ENCODE measurements at regions not wholly inside any gene's neighbourhood (a gene's known extent, or its start where the extent isn't known, plus 50 kb on each side); places are given as distances from the start of the nearest gene placed in this dataset.

GRCh38 chr3:109933576-109933975 lies 596.2 kb upstream of the DPPA4 start:
- no peak for TF ChIP-seq ELF4 (IDR thresholded peaks at IDR 0.05)
- no peak for TF ChIP-seq ARNT (IDR thresholded peaks at IDR 0.05)
- no peak for TF ChIP-seq NFRKB (IDR thresholded peaks at IDR 0.05)
- TF ChIP-seq BHLHE40 (IDR thresholded peaks at IDR 0.05; ENCODE audit: borderline replicate concordance) = no peak
- no peak for TF ChIP-seq SUZ12 (IDR thresholded peaks at IDR 0.05)
- no peak for TF ChIP-seq FOXM1 (IDR thresholded peaks at IDR 0.05; ENCODE audit: borderline replicate concordance)
- no peak for TF ChIP-seq FOXK2 (IDR thresholded peaks at IDR 0.05)
- no peak for TF ChIP-seq L3MBTL2 (conservative IDR thresholded peaks at IDR 0.05)
- TF ChIP-seq HDGF (IDR thresholded peaks at IDR 0.05; ENCODE audit: borderline replicate concordance) = no peak
- TF ChIP-seq SP1 (IDR thresholded peaks at IDR 0.05) = no peak
- TF ChIP-seq TARDBP (IDR thresholded peaks at IDR 0.05) = no peak
- no peak for TF ChIP-seq CTBP1 (IDR thresholded peaks at IDR 0.05; ENCODE audit: borderline replicate concordance)
- no peak for TF ChIP-seq LEF1 (IDR thresholded peaks at IDR 0.05; ENCODE audit: borderline replicate concordance)
- no peak for TF ChIP-seq PKNOX1 (IDR thresholded peaks at IDR 0.05)

Data from HEK293T (cell line).